ENCODE measurements at regions not wholly inside any gene's neighbourhood (a gene's known extent, or its start where the extent isn't known, plus 50 kb on each side); places are given as distances from the start of the nearest gene placed in this dataset.

- H3K4me1 Mint-ChIP-seq (ENCODE audit: low read depth): peaks cover 77% of the 10 kb centered on the region
- CTCF ChIA-PET: interaction anchor here (0.7 to 3.3 kb wide), 28 partner anchors 9 to 731 kb away, joined by 3 to 47 read pairs (median 9); partner anchors contain the start of gene TMC8
- no peaks in the 10 kb centered on the region for H3K9me3 Mint-ChIP-seq
- intact Hi-C loops (cut with micrococcal nuclease): no loop called here
- peak overlapping the region; percentile 74 for H3K4me3 Mint-ChIP-seq
- H3K27me3 Mint-ChIP-seq (ENCODE audit: low read depth): no peaks in the 10 kb centered on the region
- peak overlapping the region; percentile 95 for H3K27ac Mint-ChIP-seq
- DNase-seq: no peak
- peaks cover 2% of the 10 kb centered on the region for H3K36me3 Mint-ChIP-seq (ENCODE audit: low read depth)
These were observed 258.7 kb downstream of the SEC14L1 start for GRCh38 chr17:77399319-77399957.

- Mint-ChIP-seq H3K27ac (peak overlapping the region; percentile 95), H3K4me3 (peak overlapping the region; percentile 74), H3K4me1 (ENCODE audit: low read depth) (peaks cover 84% of the 10 kb centered on the region), H3K36me3 (ENCODE audit: low read depth) (peaks cover 5% of the 10 kb centered on the region), H3K27me3 (ENCODE audit: low read depth) (no peaks in the 10 kb centered on the region), H3K9me3 (no peaks in the 10 kb centered on the region)
- CTCF ChIA-PET: interaction anchor here (0.6 to 3.3 kb wide), 46 partner anchors 10 to 730 kb away, joined by 3 to 47 read pairs (median 6); partner anchors contain the start of gene TMC8
- peak; percentile 92 for DNase-seq
- intact Hi-C loops (cut with micrococcal nuclease): loop anchor here (1.0 to 10.0 kb wide), 5 partner anchors 41 to 340 kb away; no protein-coding TSS in a partner anchor
These were observed 259.7 kb downstream of the SEC14L1 start for GRCh38 chr17:77400445-77400870.

- DNase-seq: no peak
- intact Hi-C loops (cut with micrococcal nuclease): loop anchor here (10.0 kb wide), 1 partner anchor 243 kb away; no protein-coding TSS in a partner anchor
- Mint-ChIP-seq H3K4me1 (ENCODE audit: low read depth) (peaks cover 92% of the 10 kb centered on the region), H3K9me3 (no peaks in the 10 kb centered on the region), H3K27me3 (ENCODE audit: low read depth) (no peaks in the 10 kb centered on the region), H3K4me3 (peak overlapping the region; percentile 3), H3K36me3 (ENCODE audit: low read depth) (peaks cover 11% of the 10 kb centered on the region), H3K27ac (peak overlapping the region; percentile 74)
- CTCF ChIA-PET: interaction anchor here (1.5 to 3.3 kb wide), 7 partner anchors 10 to 93 kb away, joined by 3 to 47 read pairs (median 14); no protein-coding TSS in a partner anchor
These were observed 261.5 kb downstream of the SEC14L1 start for GRCh38 chr17:77402159-77402731.

GRCh38 chr17:77403854-77404253, 263.1 kb downstream of the SEC14L1 start:
- Mint-ChIP-seq H3K4me3 (no peak overlapping the region), H3K36me3 (ENCODE audit: low read depth) (peaks cover 13% of the 10 kb centered on the region), H3K27ac (peak overlapping the region; percentile 90), H3K27me3 (ENCODE audit: low read depth) (no peaks in the 10 kb centered on the region), H3K4me1 (ENCODE audit: low read depth) (peaks cover 93% of the 10 kb centered on the region), H3K9me3 (no peaks in the 10 kb centered on the region)
- intact Hi-C loops (cut with micrococcal nuclease): loop anchor here (2.0 to 10.0 kb wide), 3 partner anchors 17 to 241 kb away; no protein-coding TSS in a partner anchor
- CTCF ChIA-PET: interaction anchor here (1.5 to 2.1 kb wide), 2 partner anchors 12 to 91 kb away, joined by 3 to 8 read pairs; no protein-coding TSS in a partner anchor
- no peak for DNase-seq

GRCh38 chr17:77404812-77405581, 264.2 kb downstream of the SEC14L1 start:
- peak overlapping the region; percentile 79 for H3K4me3 Mint-ChIP-seq
- no peaks in the 10 kb centered on the region for H3K27me3 Mint-ChIP-seq (ENCODE audit: low read depth)
- H3K9me3 Mint-ChIP-seq: no peaks in the 10 kb centered on the region
- CTCF ChIA-PET: interaction anchor here (1.1 to 2.2 kb wide), 3 partner anchors 9 to 90 kb away, joined by 3 to 9 read pairs (median 9); no protein-coding TSS in a partner anchor
- H3K4me1 Mint-ChIP-seq (ENCODE audit: low read depth): peaks cover 92% of the 10 kb centered on the region
- intact Hi-C loops (cut with micrococcal nuclease): loop anchor here (2.0 to 10.0 kb wide), 3 partner anchors 16 to 240 kb away; no protein-coding TSS in a partner anchor
- H3K36me3 Mint-ChIP-seq (ENCODE audit: low read depth): peaks cover 13% of the 10 kb centered on the region
- H3K27ac Mint-ChIP-seq: peak overlapping the region; percentile 90
- DNase-seq: peak; percentile 95

- peak overlapping the region; percentile 79 for H3K4me3 Mint-ChIP-seq
- CTCF ChIA-PET: interaction anchor here (1.1 to 2.2 kb wide), 4 partner anchors 8 to 89 kb away, joined by 3 to 9 read pairs (median 6); no protein-coding TSS in a partner anchor
- H3K27me3 Mint-ChIP-seq (ENCODE audit: low read depth): no peaks in the 10 kb centered on the region
- H3K4me1 Mint-ChIP-seq (ENCODE audit: low read depth): peaks cover 92% of the 10 kb centered on the region
- H3K9me3 Mint-ChIP-seq: no peaks in the 10 kb centered on the region
- DNase-seq: peak; percentile 34
- intact Hi-C loops (cut with micrococcal nuclease): loop anchor here (1.0 to 10.0 kb wide), 4 partner anchors 15 to 239 kb away; no protein-coding TSS in a partner anchor
- peaks cover 13% of the 10 kb centered on the region for H3K36me3 Mint-ChIP-seq (ENCODE audit: low read depth)
- H3K27ac Mint-ChIP-seq: peak overlapping the region; percentile 90
These were observed 265.3 kb downstream of the SEC14L1 start for GRCh38 chr17:77405867-77406732.

- intact Hi-C loops (cut with micrococcal nuclease): loop anchor here (10.0 kb wide), 1 partner anchor 237 kb away; no protein-coding TSS in a partner anchor
- Mint-ChIP-seq H3K36me3 (ENCODE audit: low read depth) (peaks cover 14% of the 10 kb centered on the region), H3K4me1 (ENCODE audit: low read depth) (peaks cover 94% of the 10 kb centered on the region), H3K27ac (peak overlapping the region; percentile 68), H3K4me3 (no peak overlapping the region), H3K27me3 (ENCODE audit: low read depth) (no peaks in the 10 kb centered on the region), H3K9me3 (no peaks in the 10 kb centered on the region)
- DNase-seq: no peak
- CTCF ChIA-PET: interaction anchor here (0.7 to 1.8 kb wide), 3 partner anchors 22 to 720 kb away, joined by 3 to 6 read pairs (median 3); no protein-coding TSS in a partner anchor
These were observed 266.8 kb downstream of the SEC14L1 start for GRCh38 chr17:77407321-77408277.

- CTCF ChIA-PET: interaction anchor here (1.8 kb wide), 1 partner anchor 22 kb away, joined by 6 read pairs; no protein-coding TSS in a partner anchor
- Mint-ChIP-seq H3K27ac (peak overlapping the region; percentile 68), H3K9me3 (no peaks in the 10 kb centered on the region), H3K27me3 (ENCODE audit: low read depth) (no peaks in the 10 kb centered on the region), H3K4me1 (ENCODE audit: low read depth) (peaks cover 93% of the 10 kb centered on the region), H3K36me3 (ENCODE audit: low read depth) (peaks cover 16% of the 10 kb centered on the region), H3K4me3 (no peak overlapping the region)
- DNase-seq: no peak
- intact Hi-C loops (cut with micrococcal nuclease): loop anchor here (10.0 kb wide), 1 partner anchor 237 kb away; no protein-coding TSS in a partner anchor
These were observed 267.5 kb downstream of the SEC14L1 start for GRCh38 chr17:77408284-77408683.

GRCh38 chr17:77409282-77410161, 268.8 kb downstream of the SEC14L1 start:
- H3K36me3 Mint-ChIP-seq (ENCODE audit: low read depth): peaks cover 16% of the 10 kb centered on the region
- CTCF ChIA-PET: interaction anchor here (0.8 to 4.8 kb wide), 6 partner anchors 9 to 85 kb away, joined by 3 to 35 read pairs (median 7); no protein-coding TSS in a partner anchor
- peak overlapping the region; percentile 84 for H3K27ac Mint-ChIP-seq
- peaks cover 84% of the 10 kb centered on the region for H3K4me1 Mint-ChIP-seq (ENCODE audit: low read depth)
- no peaks in the 10 kb centered on the region for H3K9me3 Mint-ChIP-seq
- peak; percentile 73 for DNase-seq
- H3K27me3 Mint-ChIP-seq (ENCODE audit: low read depth): no peaks in the 10 kb centered on the region
- intact Hi-C loops (cut with micrococcal nuclease): loop anchor here (10.0 kb wide), 1 partner anchor 235 kb away; no protein-coding TSS in a partner anchor
- H3K4me3 Mint-ChIP-seq: peak overlapping the region; percentile 62

All from activated naive CD4-positive, alpha-beta T cell treated with anti-CD3 and anti-CD28 coated beads for 36 hours (primary cell).